NT2/D1 (cell line): ENCODE measurements at regions not wholly inside any gene's neighbourhood (a gene's known extent, or its start where the extent isn't known, plus 50 kb on each side); places are given as distances from the start of the nearest gene placed in this dataset.

Source experiments
- DNase-seq: peaks from one replicate; pipeline ENCODE4 v3.0.0-alpha.2; 2011; ENCODE audit warnings: low read depth, low spot score
- H3K27me3 ChIP-seq: 2 replicates; pipeline ENCODE4 v1.6.0; 2011; ENCODE audit warnings: mild to moderate bottlenecking; ENCODE audit not compliant: insufficient read length, insufficient read depth
- H3K36me3 ChIP-seq: 2 replicates; pipeline ENCODE4 v1.6.1; 2011; ENCODE audit warnings: mild to moderate bottlenecking, low read length, mixed read lengths; ENCODE audit not compliant: insufficient read depth, insufficient read length
- H3K4me1 ChIP-seq: 2 replicates; pipeline ENCODE4 v1.5.1; 2011; ENCODE audit not compliant: insufficient read depth, insufficient read length
- H3K4me3 ChIP-seq: 2 replicates; pipeline ENCODE4 v1.5.1; 2011; ENCODE audit warnings: low read depth; ENCODE audit not compliant: insufficient read length
- H3K9ac ChIP-seq: 2 replicates; pipeline ENCODE4 v1.6.0; 2011; ENCODE audit warnings: low read depth; ENCODE audit not compliant: insufficient read length
- H3K9me3 ChIP-seq: 2 replicates; pipeline ENCODE4 v1.5.1; 2011; ENCODE audit warnings: mild to moderate bottlenecking, low read length; ENCODE audit not compliant: insufficient read depth
- SUZ12 ChIP-seq: IDR thresholded peaks from 2 replicates; pipeline ENCODE4 v1.6.1; 2011; ENCODE audit not compliant: insufficient read length, insufficient read depth; ENCODE audit errors: extremely low read depth
- YY1 ChIP-seq: IDR thresholded peaks from 2 replicates; pipeline ENCODE4 v1.6.1; 2011; ENCODE audit not compliant: insufficient read length, insufficient read depth
- ZNF274 ChIP-seq: IDR thresholded peaks from 2 replicates; pipeline ENCODE4 v1.6.1; 2011; ENCODE audit warnings: mild to moderate bottlenecking, low read depth, low read length

GRCh38 chr14:104372390-104373054 lies 207.0 kb upstream of the C14orf180 start:
- H3K9me3 ChIP-seq: no peaks in the 10 kb centered on the region
- H3K36me3 ChIP-seq: no peaks in the 10 kb centered on the region
- H3K4me1 ChIP-seq: peaks cover 8% of the 10 kb centered on the region
- no peaks in the 10 kb centered on the region for H3K27me3 ChIP-seq
- H3K4me3 ChIP-seq: no peak overlapping the region
- DNase-seq: no peak
- no peak for TF ChIP-seq SUZ12
- no peak for TF ChIP-seq YY1
- no peak for TF ChIP-seq ZNF274
- H3K9ac ChIP-seq: no peak overlapping the region

- no peak for DNase-seq
- Histone ChIP-seq H3K27me3 (no peaks in the 10 kb centered on the region), H3K9me3 (no peaks in the 10 kb centered on the region), H3K4me3 (no peak overlapping the region), H3K4me1 (peaks cover 8% of the 10 kb centered on the region), H3K36me3 (no peaks in the 10 kb centered on the region), H3K9ac (no peak overlapping the region)
- TF ChIP-seq YY1: no peak
- no peak for TF ChIP-seq ZNF274
- TF ChIP-seq SUZ12: no peak
Observed at GRCh38 chr14:104373055-104373854, 206.3 kb upstream of the C14orf180 start.

GRCh38 chr14:104373855-104374717 lies 205.5 kb upstream of the C14orf180 start:
- TF ChIP-seq SUZ12 (no peak), ZNF274 (no peak), YY1 (no peak)

DNA sequence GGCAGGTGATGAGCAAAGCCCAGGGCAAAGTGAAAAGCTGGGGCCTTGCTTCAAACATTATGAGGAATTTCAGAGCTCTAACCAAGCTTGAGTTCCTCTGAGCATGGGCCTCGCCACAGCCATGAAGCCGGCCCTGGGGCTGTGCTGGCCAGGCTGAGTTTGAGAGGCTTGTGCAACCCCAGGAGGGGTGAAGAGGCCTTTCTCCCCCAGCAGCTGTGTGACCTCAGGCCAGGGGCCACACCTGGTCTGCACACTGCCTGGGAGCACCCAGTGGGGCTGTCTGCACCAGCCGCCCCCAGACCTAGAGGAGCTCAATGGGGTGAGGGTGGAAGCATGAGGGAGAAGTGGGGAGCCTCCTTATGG lies 204.9 kb upstream of the C14orf180 start:
- TF ChIP-seq SUZ12: no peak
- TF ChIP-seq YY1: no peak
- no peak for TF ChIP-seq ZNF274
- H3K9ac ChIP-seq: no peak overlapping the region
- H3K4me3 ChIP-seq: no peak overlapping the region
- H3K36me3 ChIP-seq: no peaks in the 10 kb centered on the region
- H3K4me1 ChIP-seq: peaks cover 6% of the 10 kb centered on the region
- no peaks in the 10 kb centered on the region; the same call in 1 of the 2 replicates for H3K9me3 ChIP-seq
- no peak for DNase-seq
- no peaks in the 10 kb centered on the region for H3K27me3 ChIP-seq

More at GRCh38 chr14:104373855-104374717, 205.5 kb upstream of the C14orf180 start:
- no peak overlapping the region for H3K4me3 ChIP-seq
- H3K36me3 ChIP-seq: no peaks in the 10 kb centered on the region
- no peaks in the 10 kb centered on the region for H3K9me3 ChIP-seq
- H3K4me1 ChIP-seq: peaks cover 8% of the 10 kb centered on the region
- H3K9ac ChIP-seq: no peak overlapping the region
- no peak for DNase-seq
- H3K27me3 ChIP-seq: no peaks in the 10 kb centered on the region

DNA sequence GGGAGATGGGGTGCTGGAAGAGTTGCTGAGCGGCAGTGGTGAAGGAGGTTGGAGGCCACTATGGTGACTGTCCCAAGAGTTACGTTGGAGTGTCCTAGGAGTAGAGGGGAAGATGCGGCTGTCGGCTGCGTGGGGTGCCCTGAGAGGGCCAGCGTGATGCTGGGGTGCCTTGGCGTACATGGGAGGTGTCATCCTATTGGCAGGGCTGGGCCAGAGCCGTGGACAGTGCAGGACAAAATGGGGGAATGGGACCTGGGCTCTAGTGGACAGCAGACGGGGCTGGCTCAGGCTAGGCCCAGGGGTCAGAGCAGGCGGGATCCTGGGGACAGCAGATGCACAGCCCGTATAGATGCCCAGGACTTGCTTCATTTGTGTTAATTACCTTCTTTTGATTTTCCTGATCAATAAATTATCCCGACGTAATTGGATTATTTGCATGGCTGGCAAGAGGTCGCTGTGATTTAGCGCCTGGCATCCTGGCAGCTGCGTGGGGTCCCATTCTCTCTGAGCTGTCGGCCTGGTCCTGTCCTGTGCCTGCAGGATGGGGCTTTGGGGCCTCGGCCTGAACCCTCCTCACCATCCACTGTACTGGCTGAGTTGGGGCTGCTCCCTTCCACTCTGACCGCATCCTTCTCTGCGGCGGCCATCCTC lies 203.9 kb upstream of the C14orf180 start:
- H3K9me3 ChIP-seq: no peaks in the 10 kb centered on the region; the same call in 1 of the 2 replicates
- TF ChIP-seq SUZ12 (no peak), YY1 (no peak), ZNF274 (no peak)
- H3K4me3 ChIP-seq: no peak overlapping the region
- no peak overlapping the region for H3K9ac ChIP-seq
- DNase-seq: no peak
- no peaks in the 10 kb centered on the region for H3K36me3 ChIP-seq
- H3K27me3 ChIP-seq: no peaks in the 10 kb centered on the region
- peaks cover 4% of the 10 kb centered on the region for H3K4me1 ChIP-seq

- DNase-seq: no peak
- TF ChIP-seq YY1 (no peak), ZNF274 (no peak)
- no peak overlapping the region for H3K9ac ChIP-seq
Observed at GRCh38 chr14:104376202-104377140, 203.1 kb upstream of the C14orf180 start.

More at GRCh38 chr14:104376202-104377140, 203.1 kb upstream of the C14orf180 start:
- H3K9me3 ChIP-seq: no peaks in the 10 kb centered on the region; the same call in 1 of the 2 replicates
- H3K4me3 ChIP-seq: no peak overlapping the region
- no peaks in the 10 kb centered on the region for H3K27me3 ChIP-seq
- H3K36me3 ChIP-seq: no peaks in the 10 kb centered on the region
- H3K4me1 ChIP-seq: peaks cover 4% of the 10 kb centered on the region
